Upper lobe of left lung (tissue), 4 donors: ENCODE measurements at regions not wholly inside any gene's neighbourhood (a gene's known extent, or its start where the extent isn't known, plus 50 kb on each side); places are given as distances from the start of the nearest gene placed in this dataset.

Experiments used
- CTCF ChIP-seq, 6 experiments: fragments of 450-650 bp in 4 of 6; fragments of 200-600 bp in 2 of 6; sonication (generic) in 2 of 6; IDR thresholded peaks; one replicate each; pipeline ENCODE4 v1.5.1; 2016 to 2019; ENCODE audit warnings: antibody characterized with exemption in 6 of 6
- EP300 ChIP-seq, 4 donors: sonication (generic); formaldehyde crosslinking; IDR thresholded peaks; one replicate each; pipeline ENCODE4 v1.5.1; 2017; ENCODE audit warnings: antibody characterized with exemption in 4 of 4, control low read depth in 2 of 4
- POLR2A ChIP-seq, 4 donors: fragments of 450-650 bp; IDR thresholded peaks; one replicate each; pipeline ENCODE4 v1.5.1; 2016 to 2017; ENCODE audit warnings: antibody characterized with exemption in 4 of 4, mild to moderate bottlenecking in 2 of 4
- POLR2AphosphoS5 ChIP-seq, 2 donors: sonication (generic); formaldehyde crosslinking; IDR thresholded peaks; one replicate each; pipeline ENCODE4 v1.5.1; 2017; ENCODE audit warnings: antibody characterized with exemption in 2 of 2

GRCh38 chr2:66323406-66323805, 111.5 kb upstream of the MEIS1 start:
- TF ChIP-seq POLR2A (IDR thresholded peaks at IDR 0.05), result no peak
- TF ChIP-seq CTCF (IDR thresholded peaks at IDR 0.05), result no peak
- no peak for TF ChIP-seq POLR2AphosphoS5 (IDR thresholded peaks at IDR 0.05)
- TF ChIP-seq EP300 (IDR thresholded peaks at IDR 0.05), result no peak
